ENCODE measurements at regions not wholly inside any gene's neighbourhood (a gene's known extent, or its start where the extent isn't known, plus 50 kb on each side); places are given as distances from the start of the nearest gene placed in this dataset.

- DNase-seq = no peak
Measured at GRCh38 chr13:21757763-21758162, 86.9 kb downstream of the FGF9 start.

DNA sequence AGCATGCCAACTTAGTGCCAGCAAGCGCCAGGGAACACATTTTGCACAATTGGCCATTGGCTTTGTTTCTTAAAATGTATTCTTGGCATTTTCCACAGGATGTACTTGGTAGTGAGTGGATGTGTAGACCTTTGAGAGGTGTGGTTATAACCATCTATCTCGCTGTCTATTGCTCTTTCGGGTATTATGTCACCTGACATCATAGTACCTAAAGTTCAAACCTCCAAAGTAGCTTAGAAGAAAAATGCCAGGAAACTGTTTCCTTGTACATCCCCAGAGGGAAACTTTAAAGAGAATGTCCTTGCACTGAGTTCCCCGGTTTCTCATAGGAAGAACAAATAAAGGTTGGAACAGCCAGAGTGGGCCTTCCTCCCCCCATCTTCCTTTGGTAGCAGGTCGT, 87.6 kb downstream of the FGF9 start:
- DNase-seq = no peak

DNA sequence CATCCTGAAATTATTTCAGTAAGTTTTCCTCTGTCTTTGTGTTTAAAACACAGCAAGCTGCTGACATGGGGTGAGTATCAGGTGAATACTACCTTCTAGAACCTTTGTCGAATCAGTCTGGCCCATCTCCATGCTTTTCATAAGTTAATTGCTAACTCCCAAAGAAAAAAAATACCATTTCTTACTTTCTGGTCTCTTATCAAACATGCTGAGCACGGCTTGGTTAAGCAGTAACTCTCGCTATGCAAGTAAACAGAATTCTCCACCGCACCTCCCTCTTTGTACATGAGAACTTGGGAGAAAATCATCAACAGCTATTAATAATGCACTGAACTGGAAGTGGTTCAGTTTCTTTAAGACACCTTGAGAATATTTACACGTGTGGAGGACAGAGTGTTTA, 88.6 kb downstream of the FGF9 start:
- no peak for DNase-seq

- no peak for DNase-seq
Measured at GRCh38 chr13:21759911-21760310, 89.0 kb downstream of the FGF9 start.

DNA sequence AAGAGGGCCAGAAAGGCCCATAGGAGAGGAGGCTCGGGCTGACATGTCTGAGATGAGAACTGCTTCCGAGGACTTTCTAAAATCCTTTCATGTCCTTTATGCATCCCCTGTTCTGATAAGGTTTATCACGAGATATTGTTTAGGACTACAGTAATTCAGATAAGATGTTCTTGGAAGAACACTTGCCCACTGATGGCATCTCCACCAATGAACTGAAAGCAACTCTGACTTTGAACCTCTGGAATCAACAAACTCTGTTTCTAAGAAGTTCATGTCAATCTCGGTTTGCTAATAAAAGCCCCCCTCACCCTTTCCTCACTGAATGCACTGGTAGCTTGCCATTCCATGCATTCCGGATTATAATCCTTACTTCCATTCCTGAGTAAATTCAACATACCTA, 90.9 kb downstream of the FGF9 start:
- DNase-seq = no peak

DNA sequence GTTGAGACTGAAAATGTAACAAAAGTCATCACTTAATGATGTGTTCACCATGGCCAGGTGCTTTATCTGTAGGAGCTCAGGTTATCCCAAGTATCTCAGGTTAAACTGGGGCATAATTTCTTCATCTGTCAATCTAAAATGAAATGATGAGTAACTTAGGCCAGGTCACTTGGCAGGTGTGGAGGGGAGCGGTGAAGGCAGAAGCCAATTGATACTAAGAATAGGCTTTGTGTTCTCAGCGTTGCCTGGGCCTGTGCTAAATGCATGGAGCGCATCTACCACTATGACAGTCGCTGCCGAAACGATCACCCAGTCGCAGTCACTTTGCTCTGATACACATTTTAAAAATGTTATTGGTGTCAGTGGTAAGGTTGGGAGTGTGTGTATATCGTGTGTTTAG, 91.6 kb downstream of the FGF9 start:
- DNase-seq = no peak

DNA sequence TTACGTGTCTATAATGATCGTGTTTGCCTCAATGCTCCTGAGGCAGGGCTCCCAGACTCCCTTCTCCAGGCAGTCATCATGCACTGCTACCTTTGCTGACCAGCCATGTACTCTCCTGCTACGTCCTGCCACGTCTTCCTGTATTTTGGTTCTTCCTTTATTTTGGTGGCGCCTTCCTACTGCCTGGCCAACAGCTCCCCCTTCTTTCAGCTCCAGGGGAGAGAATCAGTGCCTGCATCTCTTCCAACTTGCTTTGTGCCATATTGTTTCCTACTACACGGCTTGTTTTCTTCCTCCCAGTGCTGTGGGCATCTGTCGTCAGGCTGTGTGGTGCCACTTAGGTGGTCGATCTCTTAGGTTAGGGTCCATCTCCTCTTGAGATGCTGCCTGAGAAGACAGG, 96.2 kb downstream of the FGF9 start:
- DNase-seq = no peak

- DNase-seq = no peak
Measured at GRCh38 chr13:21771075-21771474, 100.2 kb downstream of the FGF9 start.

DNA sequence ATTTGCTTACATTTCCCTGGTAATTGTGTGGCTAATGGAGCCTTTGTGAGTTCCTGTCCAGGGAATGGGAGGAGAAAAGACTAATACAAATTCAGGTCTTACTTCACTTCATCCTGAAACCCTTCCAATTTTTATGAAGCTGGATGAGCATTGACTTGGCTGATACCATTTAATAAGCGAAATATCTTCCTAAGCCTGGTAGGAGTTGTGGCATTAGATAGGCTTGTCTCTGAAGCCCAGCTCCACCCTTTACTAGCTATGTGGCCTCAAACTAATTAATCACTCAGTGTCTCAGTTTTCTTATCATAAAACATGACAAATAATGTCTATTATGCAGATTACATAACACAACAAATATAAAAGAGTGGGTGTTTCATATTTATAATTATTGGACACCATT, 106.3 kb downstream of the FGF9 start:
- no peak for DNase-seq

DNA sequence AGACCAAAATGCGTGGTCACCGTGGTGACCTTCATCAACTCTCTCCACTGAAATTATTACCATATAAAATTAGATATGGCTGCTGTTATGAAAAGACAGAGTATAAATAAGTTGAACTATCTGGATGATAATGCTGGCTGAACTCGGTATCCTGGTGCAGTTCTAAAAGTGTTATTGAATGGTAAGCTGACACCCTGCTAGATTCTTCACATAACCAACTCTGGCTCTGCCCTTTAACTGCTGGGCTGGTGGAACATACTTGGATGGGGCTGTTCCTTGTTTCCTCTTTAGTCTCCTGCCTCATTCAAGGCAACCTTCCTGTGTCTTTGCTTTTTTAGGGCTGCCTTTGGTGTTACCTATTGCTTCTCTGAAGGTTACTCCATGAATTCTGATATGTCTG, 106.9 kb downstream of the FGF9 start:
- no peak for DNase-seq

DNA sequence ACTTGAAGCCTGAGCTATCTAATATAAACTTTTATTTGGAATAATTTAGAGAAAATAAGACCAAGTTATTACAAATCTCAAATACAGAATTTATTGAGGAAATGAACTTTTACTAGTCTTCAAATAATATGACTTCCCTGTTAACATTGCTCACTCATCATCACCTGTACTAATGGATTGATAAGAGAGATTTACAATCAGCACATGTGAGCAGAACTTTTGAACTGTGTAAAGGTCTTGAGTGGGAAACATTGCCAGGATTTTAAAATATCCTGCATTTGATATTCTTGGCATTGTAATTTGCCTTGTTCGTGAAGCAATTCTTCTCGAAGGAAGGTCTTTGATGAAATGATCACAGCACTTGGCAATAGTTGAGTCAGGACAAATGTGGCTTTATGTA, 111.9 kb downstream of the FGF9 start:
- DNase-seq = no peak

GRCh38 chr13:21785990-21786389, 115.1 kb downstream of the FGF9 start:
- no peak for DNase-seq

GRCh38 chr13:21796066-21796465, 125.2 kb downstream of the FGF9 start:
- no peak for DNase-seq

DNA sequence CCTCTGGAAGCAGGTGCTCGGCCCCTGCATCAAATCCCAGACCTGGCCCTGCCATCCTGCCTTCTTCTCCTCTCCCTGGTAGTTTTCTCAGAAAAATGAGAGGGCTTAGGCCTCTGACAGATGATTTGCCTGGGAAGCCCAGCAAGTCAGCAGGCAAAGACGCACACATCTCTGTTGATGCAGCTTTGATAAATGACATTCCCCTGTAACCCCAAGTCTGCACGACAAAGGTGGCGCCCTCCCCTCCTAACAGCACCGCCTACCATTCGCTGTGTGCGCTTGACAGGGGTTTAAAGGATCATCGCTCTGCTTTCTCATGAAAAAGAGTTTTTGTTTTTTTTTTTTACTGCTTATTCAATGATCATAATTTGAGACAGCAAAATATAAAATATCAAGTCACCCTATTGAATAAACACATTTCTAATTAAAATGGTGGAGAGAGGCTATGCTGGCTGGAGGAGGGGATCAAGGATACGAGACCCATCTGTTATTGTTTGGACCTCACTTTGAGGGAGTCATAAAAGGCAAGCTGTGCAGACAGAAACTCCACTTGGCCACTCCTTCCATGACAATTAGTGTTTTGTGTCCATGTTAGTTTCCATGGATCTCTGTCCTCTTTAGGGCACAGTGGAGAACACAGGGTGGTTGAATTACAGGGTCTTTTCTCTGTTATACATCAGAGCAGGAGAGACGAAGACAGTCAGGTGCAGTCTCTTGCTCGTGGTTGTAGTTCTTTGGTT, 126.1 kb downstream of the FGF9 start:
- DNase-seq = no peak

GRCh38 chr13:21797736-21798135, 126.9 kb downstream of the FGF9 start:
- no peak for DNase-seq

DNA sequence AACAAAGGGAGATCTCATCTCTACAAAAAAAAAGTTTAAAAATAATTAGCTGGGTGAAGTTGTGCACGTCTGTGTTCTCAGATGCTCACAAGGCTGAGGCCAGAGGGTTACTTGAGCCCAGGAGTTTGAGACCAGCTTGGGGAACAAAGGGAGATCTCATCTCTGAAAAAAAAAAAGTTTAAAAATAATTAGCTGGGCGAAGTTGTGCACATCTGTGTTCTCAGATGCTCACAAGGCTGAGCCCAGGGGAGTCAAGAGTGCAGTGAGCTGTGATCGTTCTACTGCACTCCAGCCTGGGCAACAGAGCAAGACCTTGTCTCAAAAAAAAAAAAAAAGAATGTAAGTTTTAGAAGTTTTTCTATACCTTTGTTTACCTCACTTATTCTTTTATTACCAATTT, 127.3 kb downstream of the FGF9 start:
- no peak for DNase-seq

DNA sequence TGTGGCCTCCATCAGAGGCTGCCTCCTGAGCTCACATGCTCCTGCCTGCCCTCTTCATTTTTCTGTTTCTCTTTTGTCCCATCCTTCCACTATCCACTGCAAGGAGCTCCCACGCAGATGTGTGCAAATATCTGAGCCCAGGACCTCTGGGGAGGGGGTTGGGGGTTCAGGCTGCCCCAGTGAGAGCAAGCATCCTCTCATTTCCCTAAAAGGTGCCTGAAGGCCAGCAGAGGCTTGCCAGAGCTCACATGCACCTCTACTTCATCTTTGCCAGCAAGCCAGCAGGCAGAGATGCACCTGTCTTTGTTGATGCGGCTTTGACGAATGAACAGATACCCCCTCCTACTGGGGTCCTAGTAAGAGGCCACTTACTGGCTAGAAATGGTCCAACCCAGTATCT, 128.8 kb downstream of the FGF9 start:
- no peak for DNase-seq

GRCh38 chr13:21800837-21801616, 130.2 kb downstream of the FGF9 start:
- no peak for DNase-seq

DNA sequence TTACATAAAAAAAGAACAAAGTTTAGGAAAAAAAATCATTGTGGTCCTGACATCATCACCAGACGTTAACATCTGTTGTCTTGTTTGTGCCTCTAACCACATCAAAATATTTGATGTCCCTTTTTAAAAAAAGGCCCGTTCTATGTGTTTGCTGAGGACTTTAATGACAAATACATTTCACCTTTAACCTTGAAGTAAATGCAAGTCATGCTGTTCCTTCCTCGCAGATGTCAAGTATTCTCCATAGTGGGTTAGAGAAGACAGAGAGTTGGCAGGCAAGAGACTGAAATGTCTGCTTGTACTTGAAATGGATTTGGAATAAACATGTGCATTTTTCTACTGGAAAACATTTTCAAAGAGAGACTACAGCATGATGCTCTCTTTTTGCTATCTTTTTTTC, 134.9 kb downstream of the FGF9 start:
- no peak for DNase-seq

- DNase-seq = no peak
Measured at GRCh38 chr13:21812192-21812626, 141.3 kb downstream of the FGF9 start.

DNA sequence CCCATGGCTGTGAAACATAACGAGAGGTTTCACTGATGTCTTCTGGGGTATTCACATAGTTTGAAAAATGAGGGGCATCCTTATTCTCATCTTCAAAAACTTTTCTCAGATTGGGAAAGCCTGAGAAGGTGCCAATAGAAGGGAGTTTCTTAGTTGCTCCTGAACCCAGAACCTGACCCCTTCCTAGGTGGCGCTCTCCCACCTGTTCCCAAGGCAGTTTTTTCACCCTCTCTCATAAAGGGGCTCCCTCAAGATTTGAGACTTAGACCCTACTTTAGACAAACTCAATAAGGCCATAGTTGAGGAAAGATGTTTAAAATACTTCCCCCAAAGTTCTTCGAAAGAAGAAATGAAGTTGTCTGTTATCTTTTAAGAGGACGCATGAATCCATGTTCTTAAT, 142.2 kb downstream of the FGF9 start:
- DNase-seq = no peak

- no peak for DNase-seq
Measured at GRCh38 chr13:21813844-21814243, 143.0 kb downstream of the FGF9 start.

GRCh38 chr13:21814604-21815003, 143.7 kb downstream of the FGF9 start:
- DNase-seq = no peak

DNA sequence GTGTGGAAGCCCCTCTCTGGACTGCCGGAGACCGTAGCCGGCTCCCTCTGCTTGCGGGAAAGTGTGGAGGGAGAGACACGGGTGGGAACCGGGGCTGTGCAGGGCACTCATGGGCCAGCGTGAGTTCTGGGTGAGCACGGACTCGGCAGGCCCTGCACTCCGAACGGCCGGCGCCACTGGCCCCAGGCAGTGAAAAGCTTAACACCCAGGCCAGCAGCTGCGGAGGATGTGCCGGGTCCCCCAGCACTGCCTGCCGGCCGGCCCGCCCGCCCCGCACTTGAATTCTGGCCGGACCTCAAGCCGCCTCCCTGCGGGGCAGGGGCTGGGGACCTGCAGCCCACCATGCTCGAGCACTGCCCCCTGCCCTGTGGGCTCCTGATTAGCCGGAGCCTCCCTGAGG, 147.0 kb downstream of the FGF9 start:
- DNase-seq = no peak

GRCh38 chr13:21822029-21822428, 151.2 kb downstream of the FGF9 start:
- DNase-seq = no peak
